ENCODE measurements at regions not wholly inside any gene's neighbourhood (a gene's known extent, or its start where the extent isn't known, plus 50 kb on each side); places are given as distances from the start of the nearest gene placed in this dataset.

- Histone ChIP-seq H3K27ac (no peak overlapping the region), H3K36me3 (no peaks in the 10 kb centered on the region), H3K27me3 (no peaks in the 10 kb centered on the region), H3K4me3 (no peak overlapping the region), H3K9me3 (no peaks in the 10 kb centered on the region), H3K4me1 (no peaks in the 10 kb centered on the region)
- intact Hi-C loops (cut with DNase I): no loop called here
- DNase-seq (no peak), ATAC-seq (no peak)
- TF ChIP-seq, protein P1, sequence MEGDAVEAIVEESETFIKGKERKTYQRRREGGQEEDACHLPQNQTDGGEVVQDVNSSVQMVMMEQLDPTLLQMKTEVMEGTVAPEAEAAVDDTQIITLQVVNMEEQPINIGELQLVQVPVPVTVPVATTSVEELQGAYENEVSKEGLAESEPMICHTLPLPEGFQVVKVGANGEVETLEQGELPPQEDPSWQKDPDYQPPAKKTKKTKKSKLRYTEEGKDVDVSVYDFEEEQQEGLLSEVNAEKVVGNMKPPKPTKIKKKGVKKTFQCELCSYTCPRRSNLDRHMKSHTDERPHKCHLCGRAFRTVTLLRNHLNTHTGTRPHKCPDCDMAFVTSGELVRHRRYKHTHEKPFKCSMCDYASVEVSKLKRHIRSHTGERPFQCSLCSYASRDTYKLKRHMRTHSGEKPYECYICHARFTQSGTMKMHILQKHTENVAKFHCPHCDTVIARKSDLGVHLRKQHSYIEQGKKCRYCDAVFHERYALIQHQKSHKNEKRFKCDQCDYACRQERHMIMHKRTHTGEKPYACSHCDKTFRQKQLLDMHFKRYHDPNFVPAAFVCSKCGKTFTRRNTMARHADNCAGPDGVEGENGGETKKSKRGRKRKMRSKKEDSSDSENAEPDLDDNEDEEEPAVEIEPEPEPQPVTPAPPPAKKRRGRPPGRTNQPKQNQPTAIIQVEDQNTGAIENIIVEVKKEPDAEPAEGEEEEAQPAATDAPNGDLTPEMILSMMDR (IDR thresholded peaks at IDR 0.05): no peak
Observed at GRCh38 chr14:48127674-48128073, 452.3 kb upstream of the MDGA2 start.

- H3K4me1 ChIP-seq: no peaks in the 10 kb centered on the region
- no peaks in the 10 kb centered on the region for H3K27me3 ChIP-seq
- ATAC-seq (no peak), DNase-seq (no peak)
- intact Hi-C loops (cut with DNase I): no loop called here
- no peak overlapping the region for H3K4me3 ChIP-seq
- TF ChIP-seq, protein P1 (IDR thresholded peaks at IDR 0.05): no peak
- H3K36me3 ChIP-seq: no peaks in the 10 kb centered on the region
- no peak overlapping the region for H3K27ac ChIP-seq
- H3K9me3 ChIP-seq: no peaks in the 10 kb centered on the region
Observed at GRCh38 chr14:48125654-48126053, 450.2 kb upstream of the MDGA2 start.

GRCh38 chr14:48113713-48114112, 438.3 kb upstream of the MDGA2 start:
- no peaks in the 10 kb centered on the region for H3K27me3 ChIP-seq
- H3K9me3 ChIP-seq: no peaks in the 10 kb centered on the region
- no peaks in the 10 kb centered on the region for H3K4me1 ChIP-seq
- DNase-seq (no peak), ATAC-seq (no peak)
- TF ChIP-seq, protein P1 (IDR thresholded peaks at IDR 0.05): no peak
- no peak overlapping the region for H3K4me3 ChIP-seq
- intact Hi-C loops (cut with DNase I): no loop called here
- no peak overlapping the region for H3K27ac ChIP-seq
- H3K36me3 ChIP-seq: no peaks in the 10 kb centered on the region

DNA sequence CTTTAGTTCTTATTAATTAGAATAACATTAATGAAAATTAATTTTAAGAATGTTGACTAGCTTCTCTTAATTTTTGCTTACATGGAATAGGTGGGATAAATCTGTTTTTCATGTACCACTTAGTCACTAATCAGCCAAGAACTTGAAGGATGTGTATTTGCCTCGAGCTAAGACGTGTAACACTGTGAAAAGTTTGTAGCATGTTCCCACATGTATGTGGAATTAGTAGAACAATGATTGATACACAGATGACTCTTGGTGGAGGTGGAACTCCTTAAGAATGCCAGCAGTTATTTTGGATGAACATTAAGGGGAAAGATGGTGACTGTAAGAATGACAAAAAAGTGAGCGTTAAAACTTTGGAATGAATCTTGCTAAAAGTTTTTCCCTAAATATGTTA, 435.7 kb upstream of the MDGA2 start:
- Histone ChIP-seq H3K36me3 (no peaks in the 10 kb centered on the region), H3K9me3 (no peaks in the 10 kb centered on the region), H3K27ac (no peak overlapping the region), H3K27me3 (no peaks in the 10 kb centered on the region), H3K4me1 (no peaks in the 10 kb centered on the region), H3K4me3 (no peak overlapping the region)
- no peak for DNase-seq
- intact Hi-C loops (cut with DNase I): no loop called here
- TF ChIP-seq, protein P1 (IDR thresholded peaks at IDR 0.05): no peak
- no peak for ATAC-seq

DNA sequence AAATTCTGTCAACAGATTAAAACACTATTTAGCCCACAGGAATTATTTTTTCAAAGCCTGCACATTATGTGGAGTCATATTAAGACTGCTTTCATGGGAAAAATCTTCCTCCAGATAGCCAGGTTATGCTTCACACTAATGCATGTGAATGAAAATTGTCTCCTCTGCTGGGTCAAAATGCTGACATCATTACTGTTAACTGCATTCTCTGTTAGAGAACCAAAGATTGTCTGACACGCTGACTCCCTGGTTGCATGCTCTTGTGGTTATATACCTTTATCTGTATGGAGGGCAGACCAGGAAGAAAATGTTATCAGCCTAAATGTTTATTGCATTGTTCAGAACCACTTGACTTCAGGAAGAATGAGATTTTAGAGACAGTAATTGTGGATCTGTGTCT, 432.2 kb upstream of the MDGA2 start:
- ATAC-seq (no peak), DNase-seq (no peak)
- TF ChIP-seq, protein P1 (IDR thresholded peaks at IDR 0.05): no peak
- Histone ChIP-seq H3K9me3 (peaks cover 0 to 2% of the 10 kb centered on the region in 2 donors), H3K36me3 (no peaks in the 10 kb centered on the region), H3K27ac (no peak overlapping the region), H3K4me3 (no peak overlapping the region), H3K4me1 (no peaks in the 10 kb centered on the region), H3K27me3 (no peaks in the 10 kb centered on the region)
- intact Hi-C loops (cut with DNase I): no loop called here

Data from left lung (tissue), 4 donors.